BJ (cell line): ENCODE measurements at regions not wholly inside any gene's neighbourhood (a gene's known extent, or its start where the extent isn't known, plus 50 kb on each side); places are given as distances from the start of the nearest gene placed in this dataset.
"Not testable (repeated sequence)": the region's sequence is repeated elsewhere in the genome, so short reads cannot be mapped to it uniquely, and the experiment has no call there.

Source experiments
- CTCF ChIA-PET: fragments of 350-600 bp; formaldehyde crosslinking; extraction: SDS; loops from one replicate; lab custom pipeline; 2021; ENCODE audit warnings: antibody characterized with exemption, inconsistent platforms; lab: Yijun Ruan, JAX
- POLR2A ChIA-PET: fragments of 300-600 bp; sonication (Branson Sonifier 250); formaldehyde crosslinking; extraction: SDS; loops from one replicate; lab custom pipeline; 2021; ENCODE audit warnings: antibody characterized with exemption; lab: Charles Lee
- DNase-seq: peaks from one replicate; pipeline ENCODE4 v3.0.0-alpha.2; 2011; ENCODE audit warnings: low read depth
- H3K27me3 ChIP-seq: 2 replicates; pipeline ENCODE4 v1.6.0; 2011; ENCODE audit warnings: low read length; ENCODE audit not compliant: control insufficient read depth, insufficient read depth
- H3K36me3 ChIP-seq: 2 replicates; pipeline ENCODE4 v1.5.1; 2011; ENCODE audit warnings: low read length; ENCODE audit not compliant: control insufficient read depth, insufficient read depth
- H3K4me3 ChIP-seq: 2 replicates; pipeline ENCODE4 v1.5.1; 2011; ENCODE audit warnings: low read depth, mild to moderate bottlenecking, control low read depth, low read length
- CTCF ChIP-seq: IDR thresholded peaks from 2 replicates; pipeline ENCODE4 v1.5.1; 2011; ENCODE audit warnings: low read depth, mild to moderate bottlenecking, control low read depth, inconsistent platforms, low read length, moderate library complexity; ENCODE audit not compliant: insufficient read depth

- ChIA-PET CTCF (interaction anchor here (1.8 kb wide), 1 partner anchor 15 kb away, joined by 6 read pairs; no protein-coding TSS in a partner anchor), POLR2A (no interaction called here)
- TF ChIP-seq CTCF: no peak
Observed at GRCh38 chr20:4465212-4465611, 216.1 kb upstream of the ADRA1D start.

GRCh38 chr20:4462801-4463200 is 213.7 kb upstream of the ADRA1D start:
- H3K4me3 ChIP-seq, CTCF ChIA-PET, H3K36me3 ChIP-seq, DNase-seq, H3K27me3 ChIP-seq, POLR2A ChIA-PET: not testable (repeated sequence)

More at GRCh38 chr20:4465212-4465611, 216.1 kb upstream of the ADRA1D start:
- Histone ChIP-seq H3K4me3 (no peak overlapping the region), H3K36me3 (no peaks in the 10 kb centered on the region), H3K27me3 (no peaks in the 10 kb centered on the region)
- no peak for DNase-seq

GRCh38 chr20:4459081-4459480 is 210.0 kb upstream of the ADRA1D start:
- no peak for DNase-seq
- H3K27me3 ChIP-seq: no peaks in the 10 kb centered on the region
- ChIA-PET CTCF (no interaction called here), POLR2A (no interaction called here)
- H3K36me3 ChIP-seq: no peaks in the 10 kb centered on the region
- TF ChIP-seq CTCF: no peak
- no peak overlapping the region for H3K4me3 ChIP-seq

DNA sequence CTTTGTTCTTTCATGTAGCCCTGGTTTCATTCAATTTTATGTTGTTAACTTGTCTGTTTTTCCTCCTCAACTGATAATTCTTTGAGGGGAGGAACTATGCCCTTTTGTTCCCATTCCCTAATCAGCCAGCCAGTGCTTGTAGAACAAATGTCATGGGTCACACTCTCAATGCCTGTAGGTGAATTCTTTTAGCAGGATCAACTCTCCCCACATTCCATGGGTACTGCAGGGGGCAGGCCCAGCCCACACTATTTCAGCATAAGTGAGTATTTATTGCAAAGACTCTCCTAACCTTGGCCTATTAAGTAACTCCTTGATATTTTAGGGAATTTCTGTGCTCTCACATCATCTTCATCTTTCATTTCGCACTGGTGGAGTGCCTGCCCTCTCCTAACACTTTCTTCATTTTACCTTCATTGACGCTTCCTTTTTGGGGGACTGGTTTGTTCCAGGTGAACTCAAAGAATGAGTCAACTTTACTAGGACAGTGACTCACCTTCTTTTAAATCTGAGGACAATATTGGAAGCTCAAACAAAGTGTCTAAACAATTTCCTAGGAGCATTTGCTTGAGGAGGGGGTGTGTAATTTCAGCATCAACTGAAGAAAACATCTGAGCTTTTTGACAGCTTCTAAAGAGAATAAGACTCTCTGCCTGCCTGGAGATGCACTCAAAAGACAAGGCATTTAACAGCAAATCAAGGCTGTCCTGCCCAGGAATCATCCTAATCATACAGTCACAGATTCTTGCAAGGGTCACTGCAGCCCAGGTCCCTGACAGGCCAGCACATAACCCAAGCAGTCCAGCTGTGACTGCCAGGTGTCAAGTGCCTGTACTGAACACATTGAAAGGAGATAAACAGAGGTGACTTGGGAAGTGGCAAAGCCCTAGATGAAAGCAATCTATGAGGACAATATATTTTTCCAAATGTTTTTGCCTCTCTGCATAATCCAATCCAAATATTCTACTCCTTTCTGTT is 208.8 kb upstream of the ADRA1D start:
- Histone ChIP-seq H3K27me3 (no peaks in the 10 kb centered on the region), H3K36me3 (no peaks in the 10 kb centered on the region), H3K4me3 (no peak overlapping the region)
- ChIA-PET CTCF (no interaction called here), POLR2A (no interaction called here)
- TF ChIP-seq CTCF: no peak
- no peak for DNase-seq

DNA sequence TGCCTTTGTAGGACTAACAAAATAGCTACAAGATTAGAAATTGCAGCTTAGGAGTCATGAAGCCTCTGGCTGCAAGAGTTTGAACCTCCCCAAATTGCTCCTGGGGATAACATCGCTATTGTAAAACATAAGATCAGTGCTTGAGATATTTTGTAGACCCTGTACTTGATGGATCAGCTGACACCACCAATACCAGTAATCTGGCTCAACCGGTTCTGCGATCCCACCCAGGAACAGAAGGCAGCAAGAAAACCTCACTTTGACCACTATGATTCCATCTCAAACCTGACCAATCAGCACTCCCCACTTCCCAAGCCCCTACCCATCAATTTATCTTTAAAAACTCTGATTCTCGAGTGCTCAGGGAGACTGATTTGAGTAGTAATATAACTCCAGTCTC is 206.9 kb upstream of the ADRA1D start:
- DNase-seq: no peak
- no peak overlapping the region for H3K4me3 ChIP-seq
- H3K27me3 ChIP-seq: no peaks in the 10 kb centered on the region
- H3K36me3 ChIP-seq: no peaks in the 10 kb centered on the region
- POLR2A ChIA-PET: no interaction called here
- CTCF ChIA-PET: no interaction called here
- TF ChIP-seq CTCF: no peak
